HL-60 (cell line): ENCODE measurements at regions not wholly inside any gene's neighbourhood (a gene's known extent, or its start where the extent isn't known, plus 50 kb on each side); places are given as distances from the start of the nearest gene placed in this dataset.

Source experiments
- DNase-seq, 2 experiments: peaks; one replicate each; pipeline ENCODE4 v3.0.0-alpha.2; 2010 to 2020; ENCODE audit warnings: low read depth in 1 of 2, low spot score in 1 of 2
- H3K27ac ChIP-seq: fragments of 250-450 bp; sonication (Bioruptor Pico); replicated peaks from 2 replicates; pipeline ENCODE4 v1.5.1; 2020; ENCODE audit warnings: mild to moderate bottlenecking, moderate library complexity
- H3K27me3 ChIP-seq: fragments of 250-450 bp; sonication (Bioruptor Pico); 2 replicates; pipeline ENCODE4 v1.5.1; 2021; ENCODE audit warnings: mild to moderate bottlenecking, moderate library complexity; ENCODE audit not compliant: insufficient read depth, poor library complexity, severe bottlenecking
- H3K4me3 ChIP-seq: replicated peaks from 2 replicates; pipeline ENCODE4 v1.5.1; 2011; ENCODE audit warnings: mild to moderate bottlenecking, control low read depth, low read length; ENCODE audit not compliant: insufficient read depth
- CTCF ChIP-seq: IDR thresholded peaks from one replicate; pipeline ENCODE4 v1.5.1; 2011; ENCODE audit warnings: low read length, control low read depth, inconsistent platforms; ENCODE audit not compliant: insufficient read depth
- GABPA ChIP-seq: IDR thresholded peaks from 2 replicates; pipeline ENCODE4 v1.6.1; 2012; ENCODE audit warnings: low read depth
- POLR2AphosphoS5 ChIP-seq: IDR thresholded peaks from 2 replicates; pipeline ENCODE4 v1.6.1; 2012; ENCODE audit warnings: low read depth
- SPI1 ChIP-seq: IDR thresholded peaks from 2 replicates; pipeline ENCODE4 v1.6.1; 2012; ENCODE audit warnings: low read depth, mild to moderate bottlenecking, borderline replicate concordance
- TF ChIP-seq, protein P1 (sequence below): IDR thresholded peaks from 2 replicates; pipeline ENCODE4 v1.6.1; 2012; ENCODE audit warnings: low read depth; ENCODE audit not compliant: insufficient replicate concordance

DNA sequence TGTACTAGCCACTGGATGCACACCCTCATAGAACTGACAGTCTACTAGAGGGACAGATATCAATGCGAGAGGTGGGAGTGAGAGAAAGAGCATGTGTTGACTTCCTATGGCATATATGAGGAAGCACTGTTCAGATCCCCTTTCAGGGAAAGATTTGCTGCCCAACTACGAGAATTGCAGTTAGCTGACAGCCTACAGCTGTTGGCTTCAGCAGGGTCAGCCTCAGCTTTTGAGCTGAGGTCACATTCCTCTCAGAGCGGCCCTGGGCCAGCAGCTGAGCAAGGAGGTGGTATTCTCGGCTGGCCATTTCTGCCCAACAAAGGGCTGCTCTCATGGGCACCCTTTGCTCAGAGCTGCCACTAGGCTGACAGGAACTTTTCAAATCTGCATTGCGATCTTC is 580.2 kb downstream of the MID1IP1 start:
- no peak overlapping the region for H3K27ac ChIP-seq
- H3K27me3 ChIP-seq: no peaks in the 10 kb centered on the region
- H3K4me3 ChIP-seq: no peak overlapping the region
- TF ChIP-seq SPI1: no peak
- TF ChIP-seq CTCF: no peak
- no peak for TF ChIP-seq GABPA
- TF ChIP-seq, protein P1, sequence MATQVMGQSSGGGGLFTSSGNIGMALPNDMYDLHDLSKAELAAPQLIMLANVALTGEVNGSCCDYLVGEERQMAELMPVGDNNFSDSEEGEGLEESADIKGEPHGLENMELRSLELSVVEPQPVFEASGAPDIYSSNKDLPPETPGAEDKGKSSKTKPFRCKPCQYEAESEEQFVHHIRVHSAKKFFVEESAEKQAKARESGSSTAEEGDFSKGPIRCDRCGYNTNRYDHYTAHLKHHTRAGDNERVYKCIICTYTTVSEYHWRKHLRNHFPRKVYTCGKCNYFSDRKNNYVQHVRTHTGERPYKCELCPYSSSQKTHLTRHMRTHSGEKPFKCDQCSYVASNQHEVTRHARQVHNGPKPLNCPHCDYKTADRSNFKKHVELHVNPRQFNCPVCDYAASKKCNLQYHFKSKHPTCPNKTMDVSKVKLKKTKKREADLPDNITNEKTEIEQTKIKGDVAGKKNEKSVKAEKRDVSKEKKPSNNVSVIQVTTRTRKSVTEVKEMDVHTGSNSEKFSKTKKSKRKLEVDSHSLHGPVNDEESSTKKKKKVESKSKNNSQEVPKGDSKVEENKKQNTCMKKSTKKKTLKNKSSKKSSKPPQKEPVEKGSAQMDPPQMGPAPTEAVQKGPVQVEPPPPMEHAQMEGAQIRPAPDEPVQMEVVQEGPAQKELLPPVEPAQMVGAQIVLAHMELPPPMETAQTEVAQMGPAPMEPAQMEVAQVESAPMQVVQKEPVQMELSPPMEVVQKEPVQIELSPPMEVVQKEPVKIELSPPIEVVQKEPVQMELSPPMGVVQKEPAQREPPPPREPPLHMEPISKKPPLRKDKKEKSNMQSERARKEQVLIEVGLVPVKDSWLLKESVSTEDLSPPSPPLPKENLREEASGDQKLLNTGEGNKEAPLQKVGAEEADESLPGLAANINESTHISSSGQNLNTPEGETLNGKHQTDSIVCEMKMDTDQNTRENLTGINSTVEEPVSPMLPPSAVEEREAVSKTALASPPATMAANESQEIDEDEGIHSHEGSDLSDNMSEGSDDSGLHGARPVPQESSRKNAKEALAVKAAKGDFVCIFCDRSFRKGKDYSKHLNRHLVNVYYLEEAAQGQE: no peak
- no peak for TF ChIP-seq POLR2AphosphoS5
- no peak for DNase-seq

DNA sequence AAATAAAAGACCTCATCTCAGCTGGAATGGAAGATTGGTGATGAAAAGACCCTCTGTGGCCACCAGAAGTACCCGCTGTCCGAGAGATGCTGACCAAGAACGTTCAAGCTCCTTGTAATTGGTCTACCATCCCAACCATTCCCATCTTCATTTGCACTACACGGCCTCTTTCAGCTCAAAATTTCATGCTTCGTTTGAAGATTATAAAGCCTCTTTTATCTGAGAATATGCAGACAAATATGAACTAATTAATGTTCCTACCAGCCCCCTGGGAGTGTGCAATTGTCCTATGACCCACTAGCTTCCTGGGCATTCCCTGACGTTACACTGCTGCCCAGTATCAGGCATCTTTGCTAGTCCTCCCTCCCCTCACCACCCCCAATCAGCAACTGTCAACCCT is 583.7 kb downstream of the MID1IP1 start:
- DNase-seq: no peak
- TF ChIP-seq CTCF (no peak), POLR2AphosphoS5 (no peak), GABPA (no peak), SPI1 (no peak)
- TF ChIP-seq, protein P1: no peak
- Histone ChIP-seq H3K4me3 (no peak overlapping the region), H3K27me3 (peaks cover 7% of the 10 kb centered on the region), H3K27ac (no peak overlapping the region)

DNA sequence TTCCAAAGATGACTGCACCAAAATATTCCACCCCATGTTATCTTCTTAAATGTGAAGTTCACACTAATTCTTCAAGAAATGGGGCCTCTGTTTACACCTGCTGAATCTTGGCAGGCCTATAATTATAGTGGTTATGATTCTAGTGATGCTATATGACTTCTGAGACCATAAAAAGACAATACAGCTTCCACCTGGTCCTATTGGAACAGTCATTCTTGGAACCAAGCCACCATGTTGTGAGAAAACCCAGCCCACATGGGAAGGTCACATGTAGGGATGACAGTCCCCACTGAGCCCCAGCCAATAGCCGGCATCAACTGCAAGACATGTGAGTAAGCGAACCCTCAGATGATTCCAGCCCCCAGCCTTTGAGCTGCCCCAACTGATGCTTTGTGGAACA is 587.5 kb downstream of the MID1IP1 start:
- no peak for DNase-seq
- Histone ChIP-seq H3K27me3 (peaks cover 10% of the 10 kb centered on the region), H3K27ac (no peak overlapping the region)

More for the DNA sequence above, 587.5 kb downstream of the MID1IP1 start:
- no peak for TF ChIP-seq SPI1
- no peak for TF ChIP-seq GABPA
- TF ChIP-seq POLR2AphosphoS5: no peak
- no peak for TF ChIP-seq CTCF
- TF ChIP-seq, protein P1: no peak
- no peak overlapping the region for H3K4me3 ChIP-seq
